NCI-H2081 treated with DMSO at 0.1 percent for 48 hours (cell line): ENCODE measurements at regions not wholly inside any gene's neighbourhood (a gene's known extent, or its start where the extent isn't known, plus 50 kb on each side); places are given as distances from the start of the nearest gene placed in this dataset.

Experiments
- DNase-seq: peaks from one replicate; lab custom pipeline; 2025; lab: John Stamatoyannopoulos, UW

- DNase-seq, result no peak
These were observed 199.5 kb upstream of the NFE2L3 start for GRCh38 chr7:25952261-25953057.

- no peak for DNase-seq
These were observed 198.1 kb upstream of the NFE2L3 start for GRCh38 chr7:25953859-25954258.

DNA sequence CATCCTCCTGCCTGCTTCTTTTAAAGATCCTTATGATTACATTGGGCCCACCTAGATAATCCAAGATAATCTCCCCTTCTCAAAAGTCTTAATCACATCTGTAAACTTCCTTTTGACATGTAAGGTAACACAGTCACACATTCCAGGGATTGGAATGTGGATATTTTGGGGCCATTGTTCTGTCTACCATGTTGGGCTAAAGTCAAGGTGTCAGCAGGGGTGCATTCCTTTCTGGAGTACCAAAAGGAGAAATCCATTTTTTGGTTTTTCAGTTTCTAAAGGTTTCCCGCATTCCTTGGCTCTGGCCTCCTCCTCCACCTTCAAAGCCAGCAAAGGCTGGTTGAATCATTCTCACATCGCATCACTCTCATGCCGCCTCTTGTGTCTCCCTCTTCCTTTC, 197.6 kb upstream of the NFE2L3 start:
- no peak for DNase-seq

GRCh38 chr7:25959168-25959734, 192.7 kb upstream of the NFE2L3 start:
- no peak for DNase-seq

DNA sequence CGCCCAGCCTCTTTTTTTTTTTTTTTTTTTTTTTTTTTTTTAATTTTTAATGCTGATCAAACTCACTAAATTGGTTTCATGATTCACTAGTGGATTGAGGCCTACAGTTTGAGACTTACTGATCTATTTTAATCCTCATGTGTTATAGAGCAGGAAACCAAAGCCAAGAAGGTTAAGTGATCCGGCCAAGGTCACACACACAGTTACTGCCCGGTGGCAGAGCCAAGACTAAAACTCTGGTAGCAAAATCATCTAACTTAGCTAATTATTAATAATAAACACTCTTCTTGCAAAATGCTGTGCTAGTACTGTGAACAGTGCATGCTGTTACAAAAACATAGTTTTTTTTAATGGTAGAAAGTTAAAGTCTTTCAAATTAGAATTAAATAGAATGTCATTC, 188.3 kb upstream of the NFE2L3 start:
- no peak for DNase-seq

- no peak for DNase-seq
These were observed 187.5 kb upstream of the NFE2L3 start for GRCh38 chr7:25964483-25964991.

DNA sequence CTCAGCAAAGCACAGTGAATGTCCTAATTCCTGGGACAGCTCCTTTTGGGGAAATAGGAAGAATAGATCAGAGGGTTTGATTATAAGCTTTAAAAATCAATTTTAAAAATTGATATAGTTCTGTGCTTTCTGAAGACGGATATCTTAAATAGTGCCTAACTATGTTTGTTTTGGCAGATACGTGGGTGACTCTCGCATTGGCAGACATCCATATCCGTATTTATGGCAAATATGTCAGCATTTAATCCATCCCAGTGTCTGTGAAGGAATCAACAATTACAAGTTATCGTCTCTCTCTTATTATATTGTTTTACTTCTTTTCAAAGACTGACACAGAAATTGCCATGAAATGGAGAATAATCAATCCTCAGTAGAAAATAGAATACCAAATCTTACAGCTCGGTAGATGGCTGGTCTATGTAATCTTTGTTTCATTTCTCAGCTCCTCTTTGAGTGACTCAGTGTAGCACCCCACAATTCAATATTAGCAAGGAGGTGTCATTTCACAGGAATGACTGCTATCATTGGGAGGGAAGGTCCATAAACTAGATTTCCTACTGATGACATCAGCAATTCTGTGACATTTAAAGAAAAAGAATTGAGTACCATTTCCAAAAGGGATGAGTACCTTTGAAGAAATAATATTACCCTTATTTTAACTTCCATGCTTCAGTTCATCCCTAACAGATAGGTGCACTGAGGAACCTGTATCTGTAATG, 186.4 kb upstream of the NFE2L3 start:
- DNase-seq, result no peak

- DNase-seq, result no peak
These were observed 185.5 kb upstream of the NFE2L3 start for GRCh38 chr7:25966469-25966868.

DNA sequence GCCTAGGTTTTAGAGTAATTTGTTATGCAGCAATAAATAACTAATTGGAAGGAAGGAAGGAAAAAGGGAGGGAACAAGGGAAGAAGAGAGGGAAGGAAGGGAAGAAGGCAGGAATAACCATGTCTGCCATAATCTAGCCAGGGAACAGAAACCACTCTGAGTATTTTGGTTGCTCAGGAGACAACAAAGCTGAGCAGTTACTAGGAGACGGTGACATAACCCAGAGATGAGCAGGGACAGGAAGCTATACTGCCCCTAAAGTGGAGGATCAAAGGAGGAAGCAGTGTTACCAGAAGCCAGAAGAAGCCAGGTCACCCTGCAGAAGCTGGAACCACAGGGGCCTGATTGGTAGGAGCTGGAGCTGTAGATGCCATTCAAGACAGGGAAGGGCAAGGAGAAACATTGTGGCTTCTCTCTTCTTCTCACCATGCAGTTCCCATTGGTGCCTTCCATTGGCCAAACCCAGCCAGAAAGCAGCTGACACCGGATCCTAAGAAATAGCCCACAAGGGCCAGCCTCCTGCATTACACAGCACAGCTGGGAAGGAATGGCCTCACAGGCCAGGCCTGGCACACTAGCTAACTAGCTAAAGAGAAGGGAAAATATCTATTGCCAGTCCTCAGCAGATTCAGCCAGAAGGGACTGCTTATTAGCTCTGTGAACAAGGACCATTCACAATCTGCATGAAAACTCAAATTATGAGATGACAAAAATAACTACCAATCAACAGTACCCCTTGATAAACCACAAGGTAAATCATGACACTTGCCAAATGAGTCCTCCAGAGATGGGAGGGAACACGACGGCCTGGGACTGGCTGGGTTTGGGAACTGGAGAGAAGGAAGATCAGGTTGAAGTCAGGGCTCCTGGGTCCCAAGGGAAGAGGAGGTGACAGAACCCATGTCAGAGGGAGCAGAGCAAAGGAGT, 184.5 kb upstream of the NFE2L3 start:
- DNase-seq, result no peak

DNA sequence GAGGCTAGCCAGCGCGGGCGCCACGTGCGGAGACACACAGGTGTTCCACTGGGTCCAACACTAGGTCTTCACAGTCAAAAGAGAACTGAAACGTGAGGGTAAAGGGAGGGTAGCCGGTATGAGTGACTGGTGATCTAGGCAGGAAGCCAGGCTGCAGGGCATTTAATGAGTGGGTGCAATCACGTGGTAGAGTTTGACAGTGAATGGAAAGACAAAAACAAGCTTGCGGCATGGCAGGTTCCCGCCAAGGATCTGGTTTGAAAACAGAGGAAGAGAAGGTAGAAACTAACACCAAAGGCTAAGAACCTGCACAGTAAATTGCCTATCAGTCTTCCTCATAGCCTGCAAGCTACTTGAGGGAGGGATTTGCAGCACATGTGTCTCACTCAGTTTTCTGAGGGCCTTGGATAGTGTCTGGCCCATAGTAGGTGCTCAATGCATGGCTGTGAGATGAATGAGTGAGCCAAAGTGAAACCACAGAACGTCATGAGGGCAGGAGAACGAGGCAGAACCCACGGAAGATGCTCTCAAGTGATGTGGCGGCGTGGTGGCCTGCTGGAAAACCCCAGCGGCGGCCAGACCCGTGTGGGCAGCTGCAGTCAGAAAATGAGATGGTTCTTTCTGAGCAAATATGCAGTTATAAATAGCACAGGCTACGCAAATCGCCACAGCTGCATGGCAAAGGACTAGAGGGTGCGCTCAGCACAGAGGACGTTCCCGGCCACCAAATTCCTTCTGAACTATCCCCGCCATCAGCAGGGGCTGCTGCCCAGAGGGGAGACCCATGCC, 183.6 kb upstream of the NFE2L3 start:
- DNase-seq, result no peak

DNA sequence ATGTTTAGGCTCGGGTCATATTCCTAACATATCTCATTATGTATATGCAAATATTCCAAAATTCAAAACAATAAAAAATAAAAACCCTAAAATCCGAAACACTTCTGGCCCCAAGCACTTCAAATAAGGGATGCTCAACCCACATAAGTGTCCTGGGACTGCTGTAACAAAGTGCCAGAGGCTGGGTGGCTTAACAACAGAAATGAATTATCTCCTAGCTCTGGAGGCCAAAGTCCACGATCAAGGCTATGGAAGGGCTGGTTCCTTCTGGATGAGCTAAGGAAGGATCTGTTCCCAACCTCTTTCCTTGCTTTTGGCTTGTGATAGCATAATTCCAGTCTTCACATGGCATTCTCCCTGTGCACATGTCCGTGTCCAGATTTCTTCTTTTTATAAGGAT, 181.6 kb upstream of the NFE2L3 start:
- DNase-seq, result no peak

- no peak for DNase-seq
These were observed 181.1 kb upstream of the NFE2L3 start for GRCh38 chr7:25970911-25971310.

DNA sequence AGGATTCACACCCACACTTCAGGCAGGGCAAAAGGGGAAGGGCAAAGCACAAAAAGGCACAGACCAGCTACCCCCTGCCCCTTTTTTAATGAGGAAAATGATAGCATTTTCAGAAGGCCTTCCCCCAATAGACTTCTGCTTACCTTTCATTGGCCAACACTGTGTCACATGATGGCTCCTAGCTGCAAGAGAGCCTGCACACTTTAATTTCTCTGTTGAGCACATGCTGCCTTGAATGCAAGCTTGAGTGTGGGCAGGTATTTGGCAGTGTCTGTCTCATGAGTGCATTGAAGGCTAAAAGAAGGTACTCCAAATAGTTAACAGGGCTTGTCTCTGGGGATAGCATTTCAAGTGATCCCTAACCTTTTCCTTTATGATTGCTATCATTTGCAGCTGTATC, 175.4 kb upstream of the NFE2L3 start:
- DNase-seq, result no peak

GRCh38 chr7:25978466-25978865, 173.5 kb upstream of the NFE2L3 start:
- DNase-seq, result no peak

DNA sequence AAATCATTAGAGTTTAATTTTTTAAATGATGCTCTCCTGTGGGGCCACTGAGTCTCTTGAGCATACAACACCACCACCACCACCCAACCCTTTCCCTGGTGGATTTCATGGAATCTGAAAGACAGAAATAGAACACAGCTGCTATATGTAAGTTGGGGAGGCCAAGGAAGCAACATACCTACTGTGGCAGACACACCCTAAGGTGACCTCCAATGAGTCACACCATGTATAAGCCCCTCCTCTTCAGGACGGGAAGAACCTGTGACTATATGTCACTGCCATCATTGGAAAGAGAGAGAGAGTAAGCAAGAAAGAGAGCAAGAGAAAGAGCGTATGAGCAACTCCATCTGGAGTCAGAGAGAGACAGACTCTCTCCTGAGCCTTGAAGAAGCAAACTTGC, 172.4 kb upstream of the NFE2L3 start:
- no peak for DNase-seq

DNA sequence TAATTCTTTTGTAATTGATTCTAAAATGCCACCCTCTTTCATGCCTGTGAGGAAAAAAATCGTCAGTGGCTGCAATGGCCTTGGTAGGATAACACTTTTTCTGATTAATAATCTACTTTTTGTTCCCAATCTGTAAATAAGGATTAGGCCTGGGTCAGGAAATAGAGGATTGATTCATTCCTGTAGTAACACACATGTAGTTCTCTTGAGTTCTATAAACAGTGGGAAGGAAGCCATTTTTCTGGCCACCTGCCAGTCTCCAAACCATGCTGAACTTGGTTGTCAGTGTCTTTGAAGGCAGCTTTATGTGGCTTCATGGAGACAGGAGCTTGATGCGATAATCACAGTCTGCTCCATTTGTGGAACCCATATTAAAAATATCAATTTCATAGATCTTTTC, 169.3 kb upstream of the NFE2L3 start:
- no peak for DNase-seq

- DNase-seq, result no peak
These were observed 166.8 kb upstream of the NFE2L3 start for GRCh38 chr7:25985196-25985595.

DNA sequence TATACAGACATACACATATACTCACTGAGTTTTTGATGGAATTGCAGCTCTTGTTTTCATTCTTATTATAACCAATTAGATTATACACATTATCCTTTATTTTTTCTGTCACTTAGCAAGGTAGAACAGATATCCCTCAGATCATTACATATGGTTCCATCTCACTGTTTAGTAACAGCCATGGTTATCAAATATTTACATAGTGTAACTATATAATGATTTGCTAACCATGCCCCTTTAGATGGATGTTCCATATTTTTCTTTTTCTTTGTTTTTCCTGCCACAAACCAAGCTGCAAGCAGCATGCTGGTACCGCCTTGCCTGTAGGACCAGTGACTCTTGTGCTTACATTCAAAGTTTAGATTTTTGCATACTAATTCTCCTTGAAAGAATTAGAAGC, 163.4 kb upstream of the NFE2L3 start:
- DNase-seq, result no peak

DNA sequence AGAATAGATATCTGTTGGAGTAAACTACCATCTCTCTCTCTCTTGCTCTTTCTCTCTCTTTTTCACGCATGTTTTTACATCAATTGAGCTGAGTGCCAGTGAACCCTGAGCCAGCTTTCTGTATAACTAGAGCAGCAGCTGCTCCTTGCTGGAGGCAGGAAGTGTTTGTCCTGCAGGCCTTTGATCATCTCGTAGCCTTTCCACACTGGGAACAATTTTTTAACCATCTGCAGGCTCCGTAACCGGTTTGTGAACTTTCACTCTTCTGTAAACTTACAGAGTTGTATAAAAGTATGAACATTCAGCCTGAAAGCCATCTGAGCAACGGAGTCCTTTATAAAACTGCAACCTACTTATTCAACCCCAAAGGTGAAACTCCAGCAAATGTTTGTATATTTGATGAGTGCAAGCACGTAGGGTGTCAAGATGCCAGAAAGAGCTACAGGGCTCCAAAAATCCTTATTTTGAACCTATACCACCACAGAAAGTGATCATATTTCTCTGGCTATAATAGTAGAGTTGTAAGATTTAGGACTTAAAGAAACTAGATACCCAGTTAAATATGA, 162.8 kb upstream of the NFE2L3 start:
- no peak for DNase-seq

GRCh38 chr7:25994433-25994994, 157.5 kb upstream of the NFE2L3 start:
- DNase-seq, result no peak

DNA sequence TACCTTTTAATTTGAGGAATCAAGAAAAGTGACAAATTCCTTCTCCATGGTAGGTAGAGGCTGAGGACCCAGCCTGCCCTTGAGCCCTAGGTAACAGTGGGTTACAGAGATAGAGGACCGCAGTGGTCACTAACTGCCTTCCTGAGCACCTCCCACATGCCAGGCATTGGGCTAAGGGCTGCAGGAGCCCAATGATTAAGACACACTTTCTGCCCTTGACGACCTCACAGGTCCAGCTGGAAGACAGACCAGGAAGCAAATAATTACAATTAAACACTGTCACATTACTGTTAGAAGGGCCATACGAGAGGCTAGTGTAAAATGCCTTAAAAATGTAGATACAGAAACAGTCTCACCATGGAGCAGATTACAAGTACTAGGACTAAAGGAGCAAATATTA, 156.8 kb upstream of the NFE2L3 start:
- no peak for DNase-seq
